Limb (tissue), 2 donors: ENCODE measurements at regions not wholly inside any gene's neighbourhood (a gene's known extent, or its start where the extent isn't known, plus 50 kb on each side); places are given as distances from the start of the nearest gene placed in this dataset.
"Not testable (repeated sequence)": the region's sequence is repeated elsewhere in the genome, so short reads cannot be mapped to it uniquely, and the experiment has no call there.

Experiments used
- DNase-seq, 2 donors: peaks; one replicate each; pipeline ENCODE4 v3.0.0-alpha.2; 2016; ENCODE audit errors: extremely low spot score in 2 of 2

GRCh38 chr3:144737281-144737680, 765.7 kb downstream of the DIPK2A start:
- no peak for DNase-seq

GRCh38 chr3:144743225-144743668, 771.6 kb downstream of the DIPK2A start:
- DNase-seq, result no peak

GRCh38 chr3:144744473-144744872, 772.9 kb downstream of the DIPK2A start:
- DNase-seq, result no peak

GRCh38 chr3:144746631-144747030, 775.0 kb downstream of the DIPK2A start:
- DNase-seq, result no peak

GRCh38 chr3:144749536-144750253, 778.1 kb downstream of the DIPK2A start:
- DNase-seq, result not testable (repeated sequence)

GRCh38 chr3:144754076-144754783, 782.6 kb downstream of the DIPK2A start:
- DNase-seq, result no peak

- DNase-seq, result no peak
Observed at GRCh38 chr3:144756704-144757440, 785.2 kb downstream of the DIPK2A start.

- no peak for DNase-seq
Observed at GRCh38 chr3:144760831-144761230, 789.2 kb downstream of the DIPK2A start.

GRCh38 chr3:144762091-144762490, 790.5 kb downstream of the DIPK2A start:
- no peak for DNase-seq

GRCh38 chr3:144763878-144764454, 792.3 kb downstream of the DIPK2A start:
- DNase-seq, result no peak

- DNase-seq, result peak in 1 of 2 donors; percentile 47
Observed at GRCh38 chr3:144770281-144770680, 798.7 kb downstream of the DIPK2A start.

- no peak for DNase-seq
Observed at GRCh38 chr3:144770915-144771351, 799.3 kb downstream of the DIPK2A start.

GRCh38 chr3:144771381-144771870, 799.8 kb downstream of the DIPK2A start:
- DNase-seq, result peak in 1 of 2 donors; percentile 30

GRCh38 chr3:144772372-144772771, 800.7 kb downstream of the DIPK2A start:
- DNase-seq, result no peak

- DNase-seq, result no peak
Observed at GRCh38 chr3:144773350-144773749, 801.7 kb downstream of the DIPK2A start.

- no peak for DNase-seq
Observed at GRCh38 chr3:144774897-144775296, 803.3 kb downstream of the DIPK2A start.

- no peak for DNase-seq
Observed at GRCh38 chr3:144775551-144775950, 803.9 kb downstream of the DIPK2A start.

GRCh38 chr3:144777906-144778305, 806.3 kb downstream of the DIPK2A start:
- DNase-seq, result no peak

GRCh38 chr3:144791034-144791433, 819.4 kb downstream of the DIPK2A start:
- no peak for DNase-seq

- DNase-seq, result no peak
Observed at GRCh38 chr3:144801890-144802289, 830.3 kb downstream of the DIPK2A start.

- DNase-seq, result no peak
Observed at GRCh38 chr3:144809380-144809779, 837.8 kb downstream of the DIPK2A start.

- DNase-seq, result no peak
Observed at GRCh38 chr3:144810160-144810559, 838.5 kb downstream of the DIPK2A start.
